ENCODE measurements at regions not wholly inside any gene's neighbourhood (a gene's known extent, or its start where the extent isn't known, plus 50 kb on each side); places are given as distances from the start of the nearest gene placed in this dataset.

GRCh38 chrX:5810636-5811035 is 418.0 kb downstream of the NLGN4X start:
- TF ChIP-seq POLR2A (IDR thresholded peaks at IDR 0.05; ENCODE audit: low read length) (no peak), GATA1 (IDR thresholded peaks at IDR 0.05; ENCODE audit: low read depth, low read length) (no peak)

Data from erythroblast (primary cell).